HG02678 (cell line): ENCODE measurements at regions not wholly inside any gene's neighbourhood (a gene's known extent, or its start where the extent isn't known, plus 50 kb on each side); places are given as distances from the start of the nearest gene placed in this dataset.
"Not testable (repeated sequence)": the region's sequence is repeated elsewhere in the genome, so short reads cannot be mapped to it uniquely, and the experiment has no call there.

ENCODE experiments used
- ATAC-seq: cut with Tn5 transposase; IDR thresholded peaks from one replicate; pipeline ENCODE4 v1.9.1; 2021; ENCODE audit warnings: mild to moderate bottlenecking, moderate library complexity; ENCODE audit not compliant: unreplicated experiment

DNA sequence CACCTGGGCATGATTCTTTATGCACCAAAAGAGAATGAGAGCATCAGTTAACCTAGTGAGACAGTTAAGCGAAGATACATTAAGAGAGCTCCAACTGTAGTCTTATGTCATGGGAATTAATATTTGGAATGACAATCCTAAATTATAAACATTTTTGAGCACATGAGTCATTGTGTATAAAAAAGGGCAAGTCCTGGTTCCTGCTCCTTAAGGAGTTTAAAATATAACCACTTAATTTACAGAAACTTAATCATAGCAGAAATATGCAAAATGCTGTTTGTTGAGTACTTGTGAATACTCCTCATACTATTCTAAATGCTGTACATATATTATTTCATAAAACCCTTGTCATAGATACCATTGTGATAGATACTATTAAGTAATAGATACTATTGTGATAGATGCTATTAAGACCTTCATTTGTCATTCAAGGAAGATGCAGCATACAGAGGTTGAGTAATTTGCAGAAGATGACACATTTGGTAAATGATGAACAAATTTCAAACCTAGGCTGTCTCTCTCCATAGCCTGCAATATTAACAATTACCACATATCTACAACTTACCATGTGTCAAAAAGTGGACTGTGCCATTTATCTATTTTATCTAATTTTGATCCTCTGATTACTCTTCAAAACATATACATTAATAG is 301.0 kb downstream of the TBC1D4 start:
- no peak for ATAC-seq

DNA sequence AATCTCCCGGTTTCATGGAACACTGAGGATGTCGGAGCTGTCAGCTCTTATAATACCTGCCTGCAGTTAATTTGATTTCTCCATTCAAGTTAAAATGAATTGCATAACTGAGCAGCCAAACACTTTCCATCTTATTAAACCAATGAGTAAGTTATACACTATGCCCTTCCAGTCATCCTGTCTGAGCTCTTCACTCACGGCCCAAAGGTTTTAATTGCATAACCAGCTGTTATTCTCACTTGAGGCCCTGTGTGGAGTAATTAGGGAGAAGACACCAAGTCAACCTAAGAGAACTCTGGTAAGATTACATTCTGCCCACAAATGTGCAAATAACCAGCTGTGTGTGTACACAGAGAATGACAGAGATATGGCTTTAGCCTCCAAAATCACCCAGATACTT is 303.5 kb downstream of the TBC1D4 start:
- no peak for ATAC-seq

DNA sequence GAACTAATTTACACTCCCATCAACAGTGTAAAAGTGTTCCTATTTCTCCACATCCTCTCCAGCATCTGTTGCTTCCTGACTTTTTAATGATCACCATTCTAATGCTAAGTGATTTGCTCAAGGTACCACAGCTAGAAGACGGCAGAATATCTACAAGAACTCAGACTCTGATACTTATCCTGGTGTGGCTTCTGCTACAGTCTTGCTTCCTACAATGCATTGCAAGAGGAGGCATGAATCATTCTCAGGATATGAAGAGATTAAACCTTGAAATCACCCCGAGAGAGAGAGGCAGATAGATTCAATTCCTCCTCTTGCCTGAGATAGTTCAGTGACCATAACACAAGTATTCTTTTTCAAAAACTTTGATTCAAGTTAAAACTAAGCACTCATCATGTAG is 306.4 kb downstream of the TBC1D4 start:
- no peak for ATAC-seq

DNA sequence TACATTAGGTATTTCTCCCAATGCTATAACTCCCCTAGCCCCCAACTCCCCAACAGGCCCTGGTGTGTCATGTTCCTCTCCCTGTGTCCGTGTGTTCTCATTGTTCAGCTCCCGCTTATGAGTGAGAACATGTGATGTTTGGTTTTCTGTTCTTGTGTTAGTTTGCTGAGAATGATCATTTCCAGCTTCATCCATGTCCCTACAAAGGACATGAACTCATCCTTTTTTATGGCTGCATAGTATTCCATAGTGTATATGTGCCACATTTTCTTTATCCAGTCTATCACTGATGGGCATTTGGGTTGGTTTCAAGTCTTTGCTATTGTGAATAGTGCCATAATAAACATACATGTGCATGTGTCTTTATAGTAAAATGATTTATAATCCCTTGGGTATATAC is 306.9 kb downstream of the TBC1D4 start:
- ATAC-seq: not testable (repeated sequence)

DNA sequence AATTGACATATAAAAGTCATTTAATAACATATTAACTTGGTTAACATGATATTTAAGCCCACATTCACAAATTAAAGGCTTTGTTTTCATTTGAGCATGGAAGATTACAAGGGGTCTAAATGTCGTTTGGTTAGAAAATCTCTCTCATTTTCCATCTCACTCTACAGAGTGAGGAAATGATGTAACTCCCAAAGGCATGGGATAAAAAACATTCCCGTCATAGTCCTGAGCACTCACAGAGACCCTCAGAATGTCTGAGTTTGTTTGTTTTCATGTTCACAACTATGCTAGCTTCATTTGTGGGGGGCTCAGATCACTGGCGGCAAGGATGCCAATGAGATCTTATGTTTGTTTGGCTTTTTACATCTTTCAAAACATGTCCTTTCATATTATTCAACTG is 307.5 kb downstream of the TBC1D4 start:
- no peak for ATAC-seq

DNA sequence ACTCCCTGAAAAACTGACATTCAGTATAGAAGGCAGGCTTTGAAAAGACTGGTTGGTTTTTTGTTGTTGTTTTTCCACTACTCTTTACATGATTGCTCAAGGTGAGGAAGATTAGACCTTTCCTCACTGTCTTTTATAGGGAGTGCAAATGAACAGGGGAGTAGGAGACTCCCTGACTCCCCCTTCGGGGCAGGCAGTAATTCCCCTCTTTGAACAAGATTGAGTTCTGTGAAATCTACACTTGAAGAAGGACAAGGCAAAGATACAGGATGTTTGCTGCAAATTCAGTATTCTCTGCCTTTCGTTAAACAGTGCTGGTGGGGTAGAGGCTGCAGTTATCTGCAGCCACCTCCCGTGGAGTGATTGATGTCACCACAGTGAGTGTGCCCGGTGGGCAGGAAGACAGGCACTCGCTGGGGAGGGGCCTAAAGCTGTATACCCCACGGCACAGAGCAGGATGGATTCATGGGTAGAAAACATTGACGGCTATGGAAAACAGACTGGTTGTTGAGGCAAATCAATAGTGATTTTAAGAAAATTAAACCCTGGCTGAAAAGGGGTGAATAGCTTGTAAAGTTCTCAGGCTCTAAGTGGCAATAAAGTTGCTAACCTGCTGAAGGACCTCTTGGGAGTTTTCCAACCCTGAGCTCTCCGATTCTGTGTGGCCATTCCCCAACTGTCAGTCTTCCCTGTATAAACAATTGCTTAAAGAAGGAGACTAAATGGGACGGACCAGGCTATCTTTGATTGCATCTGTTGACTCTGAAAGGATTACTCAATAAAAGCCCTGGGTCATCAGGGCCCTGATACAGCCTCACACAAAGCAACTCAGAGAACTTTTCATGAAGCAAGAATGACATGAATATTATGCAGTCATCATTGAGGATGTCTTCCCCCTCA is 308.3 kb downstream of the TBC1D4 start:
- no peak for ATAC-seq

DNA sequence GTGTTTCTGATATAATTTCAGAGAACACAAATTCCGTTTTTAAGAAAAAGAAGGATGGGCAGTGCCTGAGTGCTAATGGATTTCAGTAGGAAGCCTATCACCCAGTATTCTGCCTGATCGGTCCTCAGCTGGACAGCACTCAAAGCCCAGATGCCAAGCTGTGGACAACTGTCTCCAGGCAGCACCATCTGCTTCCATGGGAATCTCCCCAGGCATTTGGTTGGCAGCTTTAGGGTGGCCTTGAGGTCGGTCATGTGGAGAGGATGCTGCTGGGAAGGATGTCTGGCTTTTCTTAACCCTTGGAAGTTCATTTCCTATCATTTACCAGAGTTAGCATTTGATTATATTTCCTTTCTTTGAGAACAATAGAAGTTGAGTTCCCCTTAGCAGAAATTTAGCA is 311.7 kb downstream of the TBC1D4 start:
- ATAC-seq: no peak

DNA sequence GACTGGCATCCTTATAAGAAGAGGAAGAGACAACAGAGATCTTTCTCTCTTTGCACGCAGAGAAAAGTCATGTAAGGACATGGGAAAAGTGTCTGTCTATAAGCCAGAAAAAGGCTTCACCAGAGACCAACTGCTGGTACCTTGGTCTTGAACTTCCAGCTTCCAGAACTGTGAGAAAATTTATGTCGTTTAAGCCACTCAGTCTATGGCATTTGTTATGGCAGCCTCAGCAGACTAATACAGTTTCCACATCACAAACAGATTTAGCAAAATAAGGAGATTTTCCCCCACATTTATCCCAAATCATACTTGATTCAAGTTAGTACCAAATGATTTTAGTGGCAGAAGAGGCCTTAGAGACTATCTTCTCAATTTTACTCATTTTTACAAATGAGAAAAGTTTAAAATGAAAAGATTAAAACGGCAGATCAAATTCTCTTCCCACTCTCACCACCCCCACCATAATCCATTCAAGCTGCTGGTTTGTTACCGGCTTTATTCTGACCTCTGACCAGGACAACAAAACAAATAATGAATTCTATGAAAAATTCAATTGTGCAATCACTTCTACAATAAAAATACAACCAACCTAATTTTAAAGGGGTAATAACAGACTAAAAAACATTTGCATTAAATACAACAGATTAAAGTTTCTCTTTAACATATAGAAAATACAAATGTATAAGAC is 316.3 kb downstream of the TBC1D4 start:
- no peak for ATAC-seq

DNA sequence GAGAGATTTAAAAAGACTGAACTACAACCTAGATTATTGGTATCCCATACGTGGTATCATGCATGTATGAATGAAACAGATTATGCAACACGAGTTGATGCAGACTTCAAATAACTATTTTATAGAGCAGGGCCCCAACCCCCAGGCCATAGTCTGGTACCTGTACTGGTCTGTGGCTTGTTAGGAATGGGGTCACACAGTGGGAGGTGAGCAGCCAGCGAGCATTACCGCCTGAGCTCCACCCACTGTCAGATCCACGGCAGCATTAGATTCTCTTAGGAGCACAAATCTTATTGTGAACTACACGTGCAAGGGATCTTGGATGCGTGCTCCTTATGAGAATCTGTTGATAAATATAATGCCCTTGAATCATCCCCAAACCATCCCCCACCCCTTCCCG is 320.2 kb downstream of the TBC1D4 start:
- no peak for ATAC-seq

DNA sequence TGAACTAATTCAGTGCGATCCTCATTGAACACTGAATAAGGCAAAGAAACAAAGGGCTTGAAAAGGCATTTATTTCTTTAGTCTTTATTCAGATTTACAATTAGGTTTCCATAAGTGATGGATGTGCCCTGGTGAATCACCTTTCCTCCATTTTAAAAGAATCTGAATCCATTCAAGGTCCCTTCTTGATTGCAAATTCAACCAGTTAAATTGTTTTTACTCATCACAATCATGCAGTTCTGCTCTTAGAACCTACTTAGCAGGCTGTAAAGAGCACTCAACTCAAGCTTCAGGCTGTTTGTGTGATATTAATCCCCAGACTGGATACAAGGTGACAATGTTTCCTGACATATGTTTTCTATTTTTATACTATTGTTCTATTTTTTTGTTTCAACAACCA is 321.0 kb downstream of the TBC1D4 start:
- ATAC-seq: no peak

DNA sequence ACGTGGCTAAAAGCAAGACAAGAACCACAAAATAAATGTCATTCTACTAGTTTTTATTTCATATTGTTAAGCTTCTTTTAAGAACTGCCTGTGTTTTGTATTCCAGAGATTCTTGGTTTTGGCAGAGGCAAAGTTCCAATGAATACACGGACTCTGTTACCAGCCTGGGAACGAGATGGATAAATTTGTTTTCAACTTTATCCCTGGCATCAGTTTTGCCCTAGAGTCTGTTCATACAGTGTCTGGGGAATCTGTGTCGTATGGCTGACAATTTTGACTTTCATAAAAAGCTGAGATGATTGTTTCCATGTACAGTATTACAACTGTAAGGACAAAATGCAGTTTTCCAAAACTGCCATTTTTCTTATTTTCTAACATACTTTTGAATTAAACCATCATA is 327.6 kb downstream of the TBC1D4 start:
- ATAC-seq: no peak

DNA sequence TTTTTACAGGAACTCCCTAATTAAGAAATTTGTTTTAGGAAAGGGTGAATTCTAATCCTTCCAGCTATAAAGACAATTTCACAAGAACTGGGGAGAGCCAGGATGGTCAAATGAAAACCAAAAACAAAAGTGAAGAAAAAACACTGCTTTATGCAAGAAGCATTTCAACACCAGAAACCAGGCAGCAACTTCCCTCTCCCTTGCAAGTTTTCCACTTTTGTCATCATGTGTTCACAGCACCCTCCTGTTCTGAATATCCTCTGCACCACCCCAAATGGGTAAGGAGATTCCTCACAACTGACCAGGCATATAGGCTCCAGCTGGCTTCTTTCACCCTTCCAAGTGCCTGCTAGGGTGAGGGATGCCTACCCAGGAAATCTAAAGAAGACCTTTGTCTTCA is 328.1 kb downstream of the TBC1D4 start:
- no peak for ATAC-seq

DNA sequence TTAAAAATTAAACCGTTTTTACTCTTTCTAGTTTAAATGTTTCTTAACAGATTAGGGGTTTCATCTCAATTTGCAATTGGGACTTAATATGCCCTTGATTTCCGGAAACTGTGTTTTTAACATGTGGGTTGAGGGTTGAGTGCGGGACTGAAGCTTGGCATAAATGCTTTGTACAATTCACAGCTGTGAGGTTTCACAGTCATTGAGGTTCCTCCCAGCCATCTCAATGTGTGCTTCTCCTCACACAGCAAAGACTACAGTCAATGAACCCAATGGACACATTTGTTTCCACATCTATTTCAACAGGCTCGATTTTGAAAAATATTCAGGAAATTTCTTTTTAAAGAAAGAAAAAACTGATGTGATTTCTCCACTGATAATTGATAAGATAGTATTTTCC is 328.6 kb downstream of the TBC1D4 start:
- no peak for ATAC-seq

DNA sequence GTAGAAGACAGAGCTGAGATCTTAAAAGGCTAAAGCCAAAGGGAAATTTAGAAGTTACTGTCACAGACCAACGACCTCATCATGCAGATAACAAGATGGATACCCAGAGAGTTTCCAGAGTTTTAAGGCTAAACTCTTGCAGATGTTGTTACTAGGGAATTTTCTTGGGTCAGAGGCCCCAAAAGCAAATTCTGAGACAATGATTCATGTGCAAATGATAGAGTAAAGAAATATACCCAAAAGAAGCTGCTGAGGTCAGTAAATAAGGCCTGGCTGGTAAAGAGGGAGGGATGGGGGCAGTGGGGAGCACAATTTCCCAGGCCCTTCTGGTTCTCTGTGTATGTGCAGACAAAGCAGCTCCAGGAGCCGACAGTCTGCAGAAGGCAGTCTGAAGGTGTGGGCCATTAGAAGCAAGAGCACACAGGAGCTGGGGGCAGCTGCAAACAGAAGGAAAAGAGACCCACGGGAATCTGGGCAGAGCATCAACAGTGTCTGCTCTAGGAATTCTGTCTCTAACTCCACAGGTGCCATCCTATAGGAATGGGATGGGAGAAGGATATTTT is 330.8 kb downstream of the TBC1D4 start:
- no peak for ATAC-seq

DNA sequence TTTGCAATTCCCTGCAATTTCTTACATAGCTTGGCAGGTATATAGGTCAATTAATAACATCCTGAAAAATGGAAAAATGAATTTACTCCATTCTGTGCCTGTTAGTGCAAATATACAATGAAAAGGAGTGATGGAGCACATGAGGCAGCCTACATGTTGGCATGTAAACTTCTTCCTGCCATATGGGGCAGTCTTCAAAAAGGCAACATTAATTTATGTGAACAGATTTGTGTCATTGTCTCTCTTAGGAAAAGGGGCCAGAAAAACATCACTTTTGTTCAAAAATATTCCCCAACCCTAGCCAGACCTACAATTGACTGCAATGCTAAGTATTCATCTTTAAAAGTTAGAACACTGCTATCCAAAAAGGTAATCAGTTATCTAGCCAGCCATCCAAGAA is 332.2 kb downstream of the TBC1D4 start:
- no peak for ATAC-seq

DNA sequence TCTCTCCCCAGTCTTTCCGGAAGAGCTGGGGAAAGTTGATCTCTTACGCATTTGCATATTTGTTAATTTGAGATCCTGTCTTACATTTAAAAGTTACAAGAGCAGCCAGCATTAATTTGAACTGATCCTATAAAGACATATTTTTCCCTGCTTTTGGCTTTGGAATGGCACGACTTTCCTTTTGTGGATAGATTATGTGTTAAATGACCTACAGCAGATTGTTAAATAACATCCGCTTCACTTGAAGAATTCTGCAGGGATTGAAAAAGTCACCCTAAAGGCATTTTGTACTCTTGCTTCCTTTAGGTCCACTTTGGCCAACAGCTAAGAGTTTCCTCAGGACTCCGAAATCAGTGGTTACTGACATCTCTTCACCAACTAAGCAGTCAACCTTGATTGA is 334.0 kb downstream of the TBC1D4 start:
- ATAC-seq: no peak

DNA sequence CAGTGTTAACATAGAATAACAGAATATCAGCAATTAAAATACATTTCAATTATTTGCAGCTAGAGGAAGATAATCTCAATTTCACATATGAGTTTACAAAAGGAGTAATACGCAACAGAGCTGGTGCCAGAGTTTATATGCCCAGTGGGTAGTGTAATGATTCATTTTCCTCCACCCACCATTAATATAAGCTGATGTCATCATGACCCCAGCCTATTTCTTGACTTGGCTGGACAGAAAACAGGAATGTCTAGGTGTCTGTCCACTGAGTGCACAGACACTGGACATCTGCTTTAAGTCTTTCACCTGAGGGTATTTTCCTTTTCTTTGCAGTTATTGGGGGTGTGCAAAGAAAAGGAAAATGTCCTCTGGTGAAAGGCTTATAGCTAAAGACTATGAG is 335.5 kb downstream of the TBC1D4 start:
- no peak for ATAC-seq

DNA sequence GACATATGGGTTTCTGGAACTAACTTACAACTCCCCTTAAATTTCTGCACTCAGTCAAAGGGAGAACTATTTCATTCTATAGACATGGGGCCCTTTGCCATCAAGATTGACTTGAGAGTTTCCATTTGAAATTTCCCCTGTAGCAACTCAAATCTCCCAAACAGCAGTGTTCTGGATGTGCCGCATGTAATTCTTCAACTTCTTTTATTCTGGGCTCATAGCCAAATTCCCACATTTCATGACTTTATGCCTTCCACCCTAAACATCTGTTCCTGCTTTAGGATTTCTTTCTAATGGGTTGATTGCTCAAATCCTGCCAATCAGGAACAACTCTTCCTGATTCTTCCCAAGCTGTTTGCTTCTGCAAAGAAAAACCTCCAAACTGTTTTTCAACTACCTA is 336.0 kb downstream of the TBC1D4 start:
- no peak for ATAC-seq

DNA sequence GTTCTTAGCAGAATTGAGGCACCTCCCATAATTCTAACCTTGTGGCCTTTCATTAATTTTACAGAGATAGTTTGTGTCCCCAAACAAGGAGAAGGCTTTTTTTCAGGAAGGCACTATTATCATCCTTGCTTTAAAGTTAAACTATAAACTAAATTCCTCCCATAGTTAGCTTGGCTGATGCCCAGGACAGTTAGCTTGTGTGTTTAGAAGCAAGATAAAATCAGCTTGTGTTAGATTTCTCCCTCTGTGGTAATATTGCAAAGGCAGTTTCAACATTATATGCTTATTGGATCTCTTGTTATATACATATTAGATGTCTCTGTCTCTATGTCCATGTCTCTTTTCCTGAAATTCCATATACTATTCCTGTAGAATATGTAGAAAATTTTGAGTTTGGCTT is 342.7 kb downstream of the TBC1D4 start:
- no peak for ATAC-seq

DNA sequence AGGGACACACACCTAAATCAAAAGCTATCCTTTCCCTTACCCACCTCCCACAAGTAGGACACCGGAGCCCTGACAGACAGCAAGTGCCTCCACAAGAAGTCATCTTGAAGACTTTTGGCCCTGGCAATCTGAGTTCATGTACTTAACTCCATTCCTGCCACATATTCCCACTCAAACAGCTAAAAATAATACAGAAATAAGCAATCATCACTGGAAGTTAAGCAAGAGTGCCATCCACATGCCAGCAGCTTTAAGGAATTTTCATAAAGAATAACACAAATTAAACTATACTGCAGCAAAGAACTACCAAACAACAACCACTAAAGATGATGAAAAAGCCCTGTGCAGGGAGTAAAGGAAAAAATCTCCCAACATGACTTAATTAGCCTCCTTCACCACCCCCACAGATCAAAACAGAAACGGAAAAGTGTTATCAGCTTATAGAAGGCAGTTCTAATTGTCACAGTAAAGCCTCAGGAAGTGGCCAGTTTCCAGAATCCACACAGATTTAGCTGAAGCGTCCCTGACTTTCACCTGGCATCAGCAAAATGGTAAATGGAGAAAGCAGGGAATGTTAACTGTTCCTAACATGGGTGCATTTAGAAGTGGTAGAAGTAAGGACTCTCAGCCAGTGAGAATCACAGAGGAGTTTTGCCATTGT is 343.9 kb downstream of the TBC1D4 start:
- no peak for ATAC-seq

DNA sequence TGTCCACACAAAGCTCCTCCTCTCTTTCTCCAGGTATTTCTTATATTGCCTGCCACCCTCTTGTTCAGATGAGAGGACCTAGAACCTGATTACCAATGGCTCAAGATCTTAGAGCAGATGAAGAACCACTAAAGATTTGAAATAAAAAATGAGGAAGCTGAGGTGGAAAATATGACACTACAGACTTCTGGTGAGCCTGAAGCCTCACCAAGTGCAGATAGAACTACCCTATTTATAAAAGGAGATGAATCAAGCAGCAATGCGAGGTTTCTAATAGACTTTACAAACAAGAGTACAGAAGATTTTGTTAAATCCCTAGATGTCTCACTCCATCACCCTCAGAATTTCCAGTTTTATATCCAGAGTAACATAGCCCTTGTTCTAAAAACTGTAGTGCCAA is 345.8 kb downstream of the TBC1D4 start:
- no peak for ATAC-seq
